Embryonic facial prominence (tissue), 1 donor: ENCODE measurements at regions not wholly inside any gene's neighbourhood (a gene's known extent, or its start where the extent isn't known, plus 50 kb on each side); places are given as distances from the start of the nearest gene placed in this dataset.

Experiments used
- DNase-seq: peaks from one replicate; pipeline ENCODE4 v3.0.0-alpha.2; 2016; ENCODE audit errors: extremely low spot score

DNA sequence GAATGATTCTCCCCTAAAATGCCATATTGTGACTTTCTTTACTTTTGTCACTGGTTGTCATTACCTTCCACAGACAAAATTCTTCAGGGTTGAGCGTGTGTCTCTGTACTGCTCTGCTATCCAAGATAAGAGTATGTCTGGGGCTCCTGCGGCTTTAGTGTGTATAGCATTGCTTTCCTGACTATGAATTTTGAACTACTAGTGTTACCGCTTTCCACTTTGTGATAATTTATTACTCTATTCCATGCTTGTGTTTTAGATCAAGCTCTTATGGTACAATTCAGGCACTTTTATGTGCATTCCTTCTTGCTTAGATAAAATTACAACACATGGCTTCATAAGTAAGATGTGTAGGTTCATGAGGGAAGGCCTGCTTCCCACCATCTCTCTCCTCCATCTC is 51.5 kb upstream of the MEF2C start:
- DNase-seq = no peak
